Smooth muscle cell (in vitro differentiated cells): ENCODE measurements at regions not wholly inside any gene's neighbourhood (a gene's known extent, or its start where the extent isn't known, plus 50 kb on each side); places are given as distances from the start of the nearest gene placed in this dataset.

Experiments used
- DNase-seq: peaks from one replicate; lab custom pipeline; 2025; ENCODE audit not compliant: unreplicated experiment; lab: John Stamatoyannopoulos, UW
- H2AFZ ChIP-seq: fragments of 200-600 bp; sonication (generic); 2 replicates; pipeline ENCODE4 v1.6.0; 2016; ENCODE audit warnings: antibody characterized with exemption, low read depth, mild to moderate bottlenecking
- H3F3A ChIP-seq: fragments of 200-600 bp; sonication (generic); 2 replicates; pipeline ENCODE4 v1.6.0; 2017; ENCODE audit warnings: antibody characterized with exemption, low read depth
- H3K27ac ChIP-seq: fragments of 200-600 bp; sonication (generic); 2 replicates; pipeline ENCODE4 v1.5.1; 2016; ENCODE audit warnings: low read depth, mild to moderate bottlenecking
- H3K27me3 ChIP-seq: fragments of 200-600 bp; sonication (generic); 2 replicates; pipeline ENCODE4 v1.6.1; 2016; ENCODE audit warnings: low read depth, mild to moderate bottlenecking
- H3K36me3 ChIP-seq: fragments of 200-600 bp; sonication (generic); 2 replicates; pipeline ENCODE4 v1.5.1; 2016; ENCODE audit warnings: low read depth
- H3K4me1 ChIP-seq: fragments of 200-600 bp; sonication (generic); 2 replicates; pipeline ENCODE4 v1.5.1; 2016; ENCODE audit warnings: low read depth
- H3K4me2 ChIP-seq: fragments of 200-600 bp; sonication (generic); 2 replicates; pipeline ENCODE4 v1.6.0; 2016; ENCODE audit warnings: mild to moderate bottlenecking
- H3K4me3 ChIP-seq: fragments of 200-600 bp; sonication (generic); 2 replicates; pipeline ENCODE4 v1.5.1; 2016; ENCODE audit warnings: mild to moderate bottlenecking
- H3K79me2 ChIP-seq: fragments of 200-600 bp; sonication (generic); 2 replicates; pipeline ENCODE4 v1.6.0; 2016; ENCODE audit warnings: low read depth, mild to moderate bottlenecking
- H3K9ac ChIP-seq: fragments of 200-600 bp; sonication (generic); 2 replicates; pipeline ENCODE4 v1.6.0; 2016; ENCODE audit warnings: low read depth
- H3K9me3 ChIP-seq: fragments of 200-600 bp; sonication (generic); replicated peaks from 2 replicates; pipeline ENCODE4 v1.5.1; 2016; ENCODE audit warnings: low read depth
- H4K20me1 ChIP-seq: fragments of 200-600 bp; sonication (generic); 2 replicates; pipeline ENCODE4 v1.6.0; 2016; ENCODE audit warnings: low read depth
- WGBS: methylation state at CpG from one replicate; pipeline ENCODE4 v1.1.7; 2016; ENCODE audit warnings: low lambda C conversion rate; 5-methylcytosine and 5-hydroxymethylcytosine counted together
- TF ChIP-seq, protein P1 (sequence below): fragments of 200-600 bp; sonication (generic); IDR thresholded peaks from 2 replicates; pipeline ENCODE4 v1.5.1; 2017; ENCODE audit warnings: borderline replicate concordance, mild to moderate bottlenecking, antibody characterized with exemption; ENCODE audit not compliant: insufficient read depth, poor library complexity, severe bottlenecking

- Histone ChIP-seq H2AFZ (peak overlapping the region; percentile 89), H3K27ac (no peak overlapping the region), H3K27me3 (no peaks in the 10 kb centered on the region), H3K4me3 (peak overlapping the region; percentile 43), H3K79me2 (no peaks in the 10 kb centered on the region), H3K9ac (peak overlapping the region; percentile 2), H3K4me2 (peak overlapping the region; percentile 75), H4K20me1 (no peaks in the 10 kb centered on the region), H3K9me3 (no peaks in the 10 kb centered on the region), H3K36me3 (no peaks in the 10 kb centered on the region), H3K4me1 (no peaks in the 10 kb centered on the region), H3F3A (peaks cover 2% of the 10 kb centered on the region)
- DNase-seq: no peak
- TF ChIP-seq, protein P1, sequence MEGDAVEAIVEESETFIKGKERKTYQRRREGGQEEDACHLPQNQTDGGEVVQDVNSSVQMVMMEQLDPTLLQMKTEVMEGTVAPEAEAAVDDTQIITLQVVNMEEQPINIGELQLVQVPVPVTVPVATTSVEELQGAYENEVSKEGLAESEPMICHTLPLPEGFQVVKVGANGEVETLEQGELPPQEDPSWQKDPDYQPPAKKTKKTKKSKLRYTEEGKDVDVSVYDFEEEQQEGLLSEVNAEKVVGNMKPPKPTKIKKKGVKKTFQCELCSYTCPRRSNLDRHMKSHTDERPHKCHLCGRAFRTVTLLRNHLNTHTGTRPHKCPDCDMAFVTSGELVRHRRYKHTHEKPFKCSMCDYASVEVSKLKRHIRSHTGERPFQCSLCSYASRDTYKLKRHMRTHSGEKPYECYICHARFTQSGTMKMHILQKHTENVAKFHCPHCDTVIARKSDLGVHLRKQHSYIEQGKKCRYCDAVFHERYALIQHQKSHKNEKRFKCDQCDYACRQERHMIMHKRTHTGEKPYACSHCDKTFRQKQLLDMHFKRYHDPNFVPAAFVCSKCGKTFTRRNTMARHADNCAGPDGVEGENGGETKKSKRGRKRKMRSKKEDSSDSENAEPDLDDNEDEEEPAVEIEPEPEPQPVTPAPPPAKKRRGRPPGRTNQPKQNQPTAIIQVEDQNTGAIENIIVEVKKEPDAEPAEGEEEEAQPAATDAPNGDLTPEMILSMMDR: no peak
- 53% methylated on average over 5 of the region's 5 CpGs for WGBS
Observed at GRCh38 chr6:22954749-22955385, 385.5 kb downstream of the HDGFL1 start.

DNA sequence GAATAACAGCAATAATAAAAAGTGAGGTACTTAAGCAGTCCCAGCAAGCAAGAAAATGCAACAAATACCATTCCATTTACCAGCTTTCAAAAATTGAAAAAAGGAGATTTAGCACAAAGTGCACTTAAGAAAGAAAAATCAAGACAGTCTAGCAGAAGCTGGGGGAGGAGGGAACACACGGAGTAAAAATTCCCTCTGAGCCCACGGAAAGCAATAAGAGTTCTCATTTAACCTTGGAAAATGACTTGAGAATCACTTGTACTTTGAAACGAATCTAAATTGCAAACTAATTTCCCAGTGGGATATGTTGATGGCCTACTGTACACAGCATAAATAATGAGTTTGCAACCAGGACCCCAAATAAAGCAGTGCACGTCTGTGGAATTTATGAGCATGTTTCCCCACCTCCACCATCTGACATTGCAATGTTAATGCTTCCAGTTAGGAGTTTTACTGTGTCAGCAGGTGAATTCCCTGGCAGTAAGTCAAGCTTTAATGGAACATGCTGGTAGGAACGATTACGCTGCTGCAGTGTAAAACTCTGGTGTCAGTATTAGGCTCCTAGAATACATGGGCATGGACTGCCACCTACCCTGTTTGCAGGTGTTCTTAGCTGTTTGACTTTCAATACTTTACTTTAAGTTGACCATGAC lies 386.8 kb downstream of the HDGFL1 start:
- no peaks in the 10 kb centered on the region for H3K27me3 ChIP-seq
- 46% methylated on average over 6 of the region's 6 CpGs for WGBS
- H3K36me3 ChIP-seq: no peaks in the 10 kb centered on the region
- peaks cover 2% of the 10 kb centered on the region for H3F3A ChIP-seq
- no peak overlapping the region for H2AFZ ChIP-seq
- no peaks in the 10 kb centered on the region for H3K4me1 ChIP-seq
- H3K9ac ChIP-seq: no peak overlapping the region
- TF ChIP-seq, protein P1: no peak
- no peaks in the 10 kb centered on the region for H4K20me1 ChIP-seq
- DNase-seq: no peak
- no peak overlapping the region for H3K4me2 ChIP-seq
- H3K79me2 ChIP-seq: no peaks in the 10 kb centered on the region
- no peaks in the 10 kb centered on the region for H3K9me3 ChIP-seq
- no peak overlapping the region for H3K4me3 ChIP-seq
- no peak overlapping the region for H3K27ac ChIP-seq

DNA sequence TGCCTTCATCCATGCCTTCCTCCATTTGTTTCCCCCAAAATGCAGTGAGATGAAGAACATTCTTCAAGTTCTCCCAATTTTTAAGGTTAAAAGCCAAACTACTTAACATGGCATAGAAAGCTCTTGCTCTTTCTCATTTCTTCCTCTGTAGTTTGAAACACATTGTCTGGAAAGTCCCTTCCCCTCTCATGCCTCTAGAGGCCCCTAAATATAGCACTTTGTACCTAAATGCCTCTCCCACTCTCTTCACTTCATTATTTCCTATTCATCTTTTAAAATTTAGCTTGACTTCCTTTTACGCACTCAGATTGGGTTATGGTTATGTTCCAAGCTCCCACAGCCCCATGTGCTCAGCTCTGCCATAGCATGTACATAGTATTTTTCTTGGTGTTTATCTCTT lies 389.3 kb downstream of the HDGFL1 start:
- TF ChIP-seq, protein P1: no peak
- H3K9ac ChIP-seq: no peak overlapping the region
- no peak overlapping the region for H3K4me3 ChIP-seq
- DNase-seq: no peak
- no peak overlapping the region for H3K27ac ChIP-seq
- no peaks in the 10 kb centered on the region for H3F3A ChIP-seq
- H2AFZ ChIP-seq: no peak overlapping the region
- no peaks in the 10 kb centered on the region for H3K36me3 ChIP-seq
- no peaks in the 10 kb centered on the region for H3K9me3 ChIP-seq
- H3K4me2 ChIP-seq: no peak overlapping the region
- H3K79me2 ChIP-seq: no peaks in the 10 kb centered on the region
- H3K4me1 ChIP-seq: no peaks in the 10 kb centered on the region
- WGBS: 87% methylated on average over 1 of the region's 1 CpG
- H4K20me1 ChIP-seq: no peaks in the 10 kb centered on the region
- no peaks in the 10 kb centered on the region for H3K27me3 ChIP-seq

DNA sequence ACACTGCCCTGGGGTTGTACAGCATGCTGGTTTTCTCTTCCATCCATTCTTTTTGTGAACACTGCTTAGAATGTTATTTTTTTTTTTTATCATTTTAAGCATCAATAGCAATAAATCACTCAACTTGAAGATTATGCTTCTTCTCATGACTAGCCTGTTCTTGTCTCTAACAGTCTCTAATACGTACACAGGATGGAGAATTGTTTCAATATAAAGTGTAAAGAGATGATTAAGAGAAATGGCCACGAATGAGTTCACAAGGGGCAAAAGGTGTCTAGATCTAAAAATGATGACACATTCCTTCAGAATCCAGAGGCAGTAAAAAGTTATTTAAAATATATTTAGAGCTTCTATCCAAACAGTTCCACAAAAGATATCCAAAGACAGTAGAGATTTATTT lies 390.2 kb downstream of the HDGFL1 start:
- no peaks in the 10 kb centered on the region for H3K36me3 ChIP-seq
- no peak overlapping the region for H3K4me3 ChIP-seq
- no peaks in the 10 kb centered on the region for H3K27me3 ChIP-seq
- H3F3A ChIP-seq: no peaks in the 10 kb centered on the region
- DNase-seq: no peak
- H3K4me2 ChIP-seq: no peak overlapping the region
- 77% methylated on average over 2 of the region's 2 CpGs for whole genome bisulfite sequencing
- no peaks in the 10 kb centered on the region for H4K20me1 ChIP-seq
- no peak overlapping the region for H3K9ac ChIP-seq
- no peaks in the 10 kb centered on the region for H3K9me3 ChIP-seq
- no peak overlapping the region for H3K27ac ChIP-seq
- no peak overlapping the region for H2AFZ ChIP-seq
- no peaks in the 10 kb centered on the region for H3K79me2 ChIP-seq
- TF ChIP-seq, protein P1: no peak
- no peaks in the 10 kb centered on the region for H3K4me1 ChIP-seq
